ENCODE measurements at regions not wholly inside any gene's neighbourhood (a gene's known extent, or its start where the extent isn't known, plus 50 kb on each side); places are given as distances from the start of the nearest gene placed in this dataset.

DNA sequence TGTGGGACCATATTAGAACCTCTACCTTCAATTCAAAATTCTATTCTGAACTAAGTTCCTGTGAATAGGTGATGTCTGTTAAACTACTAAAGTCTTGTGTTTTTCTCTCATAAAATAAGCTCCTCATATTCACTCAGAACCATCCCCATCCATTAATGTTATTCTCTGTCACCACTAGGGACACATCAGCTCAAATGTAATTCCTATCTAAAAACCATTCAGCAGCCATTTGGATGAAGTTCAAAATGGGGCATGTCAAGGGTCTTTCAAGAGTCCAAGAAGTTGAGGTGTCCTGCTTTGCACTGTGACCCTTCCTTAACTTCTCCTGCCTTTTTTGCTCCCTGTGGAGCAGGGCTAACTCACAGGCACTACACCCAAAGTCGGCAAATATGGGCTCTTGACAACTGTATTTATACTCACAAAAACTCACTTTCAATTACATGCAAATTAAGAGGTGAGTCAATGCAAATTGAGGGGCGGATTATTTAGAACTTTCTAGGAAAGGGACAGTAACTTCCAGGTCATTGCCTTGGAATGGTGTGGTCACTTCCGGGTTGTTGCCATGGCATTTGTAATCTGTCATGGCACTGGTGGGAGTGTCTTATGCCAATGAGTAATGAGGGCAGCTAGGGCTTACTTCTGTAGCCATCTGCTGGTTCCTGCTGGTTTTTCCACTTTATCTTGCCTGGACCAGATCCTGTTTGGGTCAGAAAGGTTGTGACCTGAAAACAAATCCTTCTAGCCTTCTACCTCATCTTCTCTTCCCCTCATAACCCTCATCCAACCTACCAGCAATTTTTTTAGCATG lies 128.2 kb upstream of the COX10 start:
- no peak for DNase-seq

DNA sequence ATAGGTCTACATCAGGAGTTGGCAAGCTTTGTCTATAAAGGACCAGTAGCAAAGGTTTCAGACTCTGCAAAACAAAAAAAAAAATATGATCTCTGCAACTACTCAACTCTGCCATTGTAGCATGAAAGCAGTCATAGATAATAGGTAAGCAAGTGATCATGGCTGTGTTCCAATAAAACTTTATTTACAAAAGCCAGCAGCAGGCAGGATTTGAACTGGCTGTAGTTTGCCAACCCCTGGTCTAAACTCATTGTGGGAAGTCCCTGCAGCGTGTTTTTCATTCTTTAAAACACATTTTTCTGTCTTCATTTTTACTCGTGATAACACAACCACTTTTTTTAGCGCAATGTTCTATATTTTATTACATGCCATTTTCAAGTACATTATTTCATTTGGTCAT lies 127.5 kb upstream of the COX10 start:
- DNase-seq, result no peak

DNA sequence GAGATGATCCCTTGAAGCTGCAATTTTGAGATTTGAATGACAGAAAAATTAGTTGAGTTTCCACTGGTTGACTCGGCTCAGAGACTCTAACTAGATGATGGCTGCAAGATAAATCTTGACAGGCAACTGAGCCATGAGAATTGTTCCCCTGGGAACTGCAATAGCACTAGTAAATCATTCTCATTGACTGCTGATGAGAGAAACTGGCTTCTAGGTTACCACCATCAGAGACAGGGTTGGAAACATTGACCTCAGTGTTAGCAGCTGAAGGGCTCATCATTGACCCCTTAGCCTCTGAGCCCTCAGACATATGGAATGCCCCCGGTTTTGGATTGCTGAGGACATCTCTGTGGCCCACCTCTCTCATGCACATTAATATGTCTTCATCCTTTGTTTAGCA lies 125.4 kb upstream of the COX10 start:
- no peak for DNase-seq

DNA sequence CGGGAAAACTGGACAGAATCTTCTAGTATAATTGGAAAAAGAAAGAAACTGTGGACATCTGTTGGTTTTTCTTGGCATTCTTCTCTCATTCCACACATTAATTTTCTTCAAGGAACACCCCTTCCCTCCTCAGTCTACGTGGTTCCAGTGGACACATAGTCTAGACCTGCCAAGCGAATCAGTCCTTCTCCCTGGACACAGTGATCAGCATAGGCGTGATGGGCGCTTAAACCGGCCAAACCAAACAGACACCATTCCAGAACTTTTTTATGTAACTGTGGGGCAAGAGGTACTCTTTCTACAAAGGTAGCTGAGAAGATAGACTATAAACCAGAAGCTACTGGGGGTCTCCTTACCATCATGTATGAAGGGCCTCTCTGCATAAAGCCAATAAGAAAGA lies 121.8 kb upstream of the COX10 start:
- DNase-seq, result no peak

DNA sequence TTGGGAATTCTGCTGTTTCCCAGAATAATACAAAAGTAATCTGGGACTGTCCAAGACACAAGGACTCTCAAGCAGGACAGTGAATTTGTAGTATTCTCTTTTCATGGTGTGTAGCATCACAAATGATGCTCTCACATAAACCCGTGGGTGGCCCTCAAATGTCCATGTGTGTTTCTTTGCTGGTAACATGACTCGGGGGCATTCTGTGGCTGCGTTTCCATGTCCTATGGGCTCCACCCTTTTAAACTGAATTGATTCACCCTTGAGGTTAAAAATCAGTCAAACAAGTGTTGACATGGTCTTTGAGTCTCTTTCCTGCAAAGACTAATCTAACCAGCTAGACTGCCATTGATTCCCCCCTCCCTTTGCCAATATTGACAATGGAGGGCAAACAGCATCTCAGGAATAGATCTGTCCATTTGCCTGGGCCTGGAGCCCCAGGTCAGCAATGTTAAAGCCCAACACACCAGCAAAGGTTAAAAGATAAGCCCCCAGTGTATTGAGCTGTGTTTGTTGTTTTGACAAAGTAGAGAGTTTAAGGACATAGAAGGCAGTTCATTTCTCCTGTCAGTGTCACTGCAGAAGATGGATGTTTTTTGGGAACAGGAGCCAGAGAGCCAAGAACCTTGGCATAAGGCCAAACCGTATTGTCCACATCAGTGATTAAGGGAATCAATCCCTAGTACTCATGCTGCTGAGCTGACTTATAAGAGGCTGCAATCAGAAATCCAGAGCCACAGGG lies 117.1 kb upstream of the COX10 start:
- no peak for DNase-seq

DNA sequence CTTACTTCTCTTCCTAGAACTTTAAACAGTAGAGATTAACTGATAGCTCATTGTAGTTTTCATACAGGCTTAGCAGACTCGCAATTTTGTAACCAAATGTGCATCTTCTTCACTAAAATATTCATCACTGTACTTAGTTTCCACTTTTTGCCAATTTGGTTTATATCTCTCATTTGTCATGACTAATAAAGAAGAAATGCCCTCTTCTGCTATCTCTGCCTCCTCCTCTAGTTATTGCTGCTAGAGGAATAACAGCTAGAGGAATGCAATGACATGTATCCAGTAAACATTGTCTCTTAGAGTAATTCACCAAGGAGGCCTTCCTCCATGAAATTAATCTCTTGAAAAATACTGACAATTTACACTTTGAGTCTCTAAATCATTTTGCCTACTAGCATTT lies 115.5 kb upstream of the COX10 start:
- no peak for DNase-seq

DNA sequence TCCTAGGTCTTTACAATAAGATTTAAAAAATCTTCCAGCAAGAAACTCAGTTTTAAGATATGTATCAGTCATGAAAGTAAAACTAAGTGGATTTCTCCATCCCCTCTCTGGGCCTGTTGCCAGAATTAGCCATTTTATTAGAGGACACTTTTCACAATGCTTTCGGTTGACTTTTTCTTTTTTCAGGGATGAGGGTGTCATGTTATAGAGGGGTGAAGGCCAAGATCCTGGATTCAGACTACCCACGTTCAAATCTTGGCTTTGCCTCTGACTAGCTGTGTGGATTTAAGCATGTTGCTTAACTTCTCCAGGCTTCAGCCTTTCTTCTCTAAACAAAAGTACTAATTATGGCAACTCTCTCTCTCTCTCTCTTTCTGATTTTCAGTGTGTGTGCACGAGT lies 111.7 kb upstream of the COX10 start:
- DNase-seq, result no peak

DNA sequence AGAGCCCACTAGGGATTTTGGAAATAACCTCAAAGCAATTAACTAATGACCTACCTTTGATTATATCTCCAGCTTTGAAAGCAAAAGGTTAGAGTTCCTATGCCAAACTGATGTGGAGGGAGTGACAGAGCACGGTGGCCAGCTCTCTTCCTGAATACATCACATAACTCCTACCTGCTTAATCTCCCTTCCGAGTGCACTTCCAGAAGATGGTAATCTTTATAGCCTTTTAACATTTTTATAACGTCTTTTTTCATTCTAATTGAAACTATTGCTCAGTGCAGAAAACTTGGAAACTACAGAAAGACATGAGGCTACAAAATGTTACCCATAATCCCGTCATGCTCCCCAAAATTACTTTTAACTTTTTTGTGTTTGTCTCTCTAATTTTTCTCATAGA lies 110.5 kb upstream of the COX10 start:
- DNase-seq, result no peak

DNA sequence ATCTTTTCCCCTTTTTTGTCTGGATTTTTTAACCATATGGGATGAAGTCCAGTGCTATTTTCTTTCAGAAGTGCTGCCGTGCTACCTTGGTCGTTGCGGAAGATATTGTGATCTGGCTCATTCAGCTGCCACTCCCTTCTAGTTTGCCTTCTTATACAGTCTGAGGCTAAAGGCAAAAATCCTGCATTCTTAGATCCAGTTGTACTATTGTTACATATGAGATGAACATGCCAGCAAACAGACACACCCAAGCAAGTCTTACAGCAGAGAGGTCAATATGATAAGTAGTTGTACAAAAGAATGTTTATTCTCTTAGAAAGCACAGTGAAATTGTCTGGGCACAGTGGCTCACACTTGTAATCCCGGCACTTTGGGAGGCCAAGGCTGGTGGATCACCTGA lies 108.0 kb upstream of the COX10 start:
- DNase-seq, result no peak

DNA sequence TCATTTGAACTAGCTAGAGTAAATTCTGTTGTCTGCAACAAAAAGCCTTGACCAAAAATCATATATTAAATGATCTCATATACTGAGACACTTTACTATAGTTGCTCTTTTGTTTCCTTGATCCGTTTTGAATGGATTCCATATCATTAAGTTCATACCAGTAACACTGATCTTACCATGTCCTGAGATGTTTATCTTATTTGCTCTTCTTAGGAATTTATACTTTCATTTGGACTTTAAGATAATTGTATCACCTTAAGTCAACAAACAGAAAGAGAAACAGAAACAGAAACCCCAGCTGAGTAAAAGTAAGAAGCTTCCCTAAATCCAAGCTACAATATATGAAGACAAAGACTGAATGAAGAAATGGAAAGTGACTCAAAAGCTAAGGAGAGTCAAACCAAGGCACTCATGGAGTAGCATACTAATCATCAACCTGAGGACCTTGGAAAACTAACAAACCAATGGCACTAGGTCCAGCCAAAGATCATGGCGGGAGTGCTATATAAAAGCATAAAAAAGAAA lies 106.5 kb upstream of the COX10 start:
- DNase-seq, result no peak

DNA sequence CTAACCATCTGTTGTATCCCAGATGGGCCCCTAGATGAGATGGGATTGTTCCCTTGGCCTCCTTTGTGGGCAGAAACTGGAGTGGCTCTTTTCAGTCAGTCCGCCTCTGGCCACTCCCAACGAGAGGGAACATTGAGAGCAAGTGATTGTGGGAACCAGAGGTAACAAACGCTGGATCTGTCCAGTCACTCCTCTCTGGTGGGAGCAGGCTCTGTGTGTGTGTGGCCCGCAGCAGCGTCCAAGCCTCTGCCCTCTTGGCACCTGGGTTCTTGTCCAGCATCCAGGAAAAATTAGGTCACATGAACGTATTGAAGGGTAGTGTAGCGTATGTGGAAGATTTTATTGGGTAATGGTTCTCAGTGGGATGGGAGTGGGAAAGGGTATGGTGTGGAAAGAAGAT lies 101.9 kb upstream of the COX10 start:
- no peak for DNase-seq

DNA sequence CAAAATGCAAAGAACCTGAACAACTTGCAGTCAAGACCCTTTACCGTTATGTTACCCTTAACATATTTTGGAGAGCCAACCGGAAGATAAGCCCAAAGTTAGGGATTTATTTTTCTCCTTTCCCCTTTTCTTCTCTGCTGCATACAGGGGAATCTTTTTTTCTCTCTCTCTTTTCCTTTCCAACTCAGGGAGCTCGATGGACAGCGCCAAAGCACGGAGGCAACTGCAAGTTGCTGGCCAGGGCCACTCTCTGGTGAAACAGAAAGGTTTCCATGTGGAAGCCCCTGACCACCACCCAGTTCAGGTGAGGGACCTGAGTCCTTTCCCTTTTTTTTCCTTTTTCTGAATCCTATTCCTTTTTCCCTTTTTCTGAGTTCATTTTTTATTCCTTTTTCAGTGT lies 98.8 kb upstream of the COX10 start:
- no peak for DNase-seq

DNA sequence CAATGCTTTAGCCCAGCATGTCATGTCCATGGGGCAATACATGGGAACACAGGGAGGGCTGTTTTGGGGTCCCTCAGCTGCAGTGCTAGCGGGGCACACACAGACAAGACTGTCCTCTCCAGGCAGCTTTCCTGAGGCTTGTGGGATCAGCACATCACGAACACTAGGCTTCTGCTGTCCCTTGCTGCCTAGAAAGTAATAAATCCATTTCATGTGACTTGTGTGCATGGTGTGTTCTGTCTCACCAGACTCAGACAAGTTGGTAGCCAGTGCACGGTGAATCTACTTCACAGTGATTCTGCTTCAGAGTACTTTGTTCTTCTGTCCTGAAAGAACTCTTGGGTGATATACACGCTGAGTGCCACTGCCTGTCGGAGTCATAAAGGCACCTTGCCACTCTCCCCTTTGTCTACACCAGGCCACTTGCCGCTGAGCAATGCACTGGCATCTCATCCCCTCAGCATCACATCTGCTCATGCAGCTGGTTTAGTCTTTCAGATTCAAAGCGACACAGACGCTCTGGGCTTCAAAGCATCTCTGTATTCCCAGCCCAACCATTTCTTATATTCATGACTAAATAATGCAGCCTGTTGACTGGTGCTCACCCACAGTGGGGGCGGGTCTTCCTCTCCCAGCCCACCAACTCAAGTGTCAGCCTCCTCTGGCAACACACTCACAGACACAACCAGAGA lies 95.2 kb upstream of the COX10 start:
- DNase-seq, result no peak

DNA sequence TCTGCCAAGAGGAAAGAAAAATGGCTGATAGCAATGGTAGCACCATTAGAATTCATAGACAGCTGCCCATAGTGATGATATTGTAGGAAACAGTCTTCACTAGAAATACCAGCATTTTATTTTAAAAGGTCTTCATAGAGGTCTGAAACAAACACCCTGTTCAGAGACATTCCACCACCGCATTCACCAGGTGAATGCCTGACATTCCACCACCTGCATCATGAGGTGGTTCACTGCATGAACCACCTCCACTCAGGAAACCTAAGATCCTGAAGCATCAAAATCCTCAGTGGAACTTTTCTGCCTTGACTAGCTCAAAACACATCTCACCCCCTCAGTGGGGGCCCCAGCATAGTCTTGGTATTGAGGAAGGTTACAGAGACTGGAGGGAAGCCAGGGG lies 91.5 kb upstream of the COX10 start:
- DNase-seq, result no peak

DNA sequence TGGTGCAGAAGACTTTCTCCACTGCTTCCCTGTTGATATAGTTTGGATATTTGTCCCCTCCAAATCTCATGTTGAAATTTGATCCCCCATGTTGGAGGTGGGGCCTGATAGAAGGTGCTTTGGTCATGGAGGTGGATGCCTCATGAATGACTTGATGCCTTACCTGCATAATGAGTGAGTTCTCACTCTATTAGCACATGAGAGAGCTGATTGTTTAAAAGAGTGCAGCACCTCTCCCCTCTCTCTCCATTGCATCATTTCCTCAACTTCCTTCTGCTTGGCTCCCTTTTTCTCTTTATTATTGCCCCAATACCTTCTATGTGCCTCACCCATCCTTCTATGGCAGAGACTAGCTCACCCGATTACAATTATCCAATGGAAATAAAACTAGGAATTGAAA lies 90.8 kb upstream of the COX10 start:
- no peak for DNase-seq

DNA sequence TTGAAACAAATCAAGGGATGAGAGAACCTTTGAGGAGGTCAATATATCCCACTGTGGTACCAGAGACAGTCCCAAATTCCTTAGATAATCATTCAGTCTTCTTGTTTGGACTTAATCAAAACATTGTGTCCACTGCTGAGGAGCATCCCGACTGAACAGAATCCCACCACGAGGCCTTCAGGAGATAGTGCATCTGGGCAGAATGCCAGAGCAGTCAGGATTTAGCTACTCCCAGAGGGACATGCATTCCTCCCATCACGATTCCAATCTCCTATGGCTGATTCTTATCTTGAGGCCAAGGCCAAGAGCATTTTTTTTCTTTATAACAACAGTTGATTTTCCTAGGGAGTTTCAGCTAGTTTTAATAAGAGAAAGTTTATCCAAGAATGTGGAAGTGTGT lies 87.4 kb upstream of the COX10 start:
- no peak for DNase-seq

DNA sequence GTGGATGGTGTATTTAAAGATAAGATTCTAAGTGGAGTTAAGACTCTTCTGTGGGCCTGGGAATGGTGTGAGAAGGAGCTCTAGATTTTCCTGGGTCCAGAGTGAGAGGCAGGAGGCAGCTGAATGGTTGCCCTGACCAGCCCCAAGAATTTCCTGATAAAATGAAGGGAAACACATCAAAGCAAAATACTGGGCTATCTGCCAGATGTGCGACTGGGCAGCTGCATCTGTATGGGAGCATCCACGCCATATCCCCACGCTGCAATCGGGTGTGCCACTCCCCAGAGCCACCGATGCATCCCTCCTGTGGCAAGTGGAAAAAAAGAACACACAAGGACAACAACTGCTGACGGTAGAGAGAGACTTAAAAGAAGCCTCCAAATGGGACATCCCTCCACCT lies 84.3 kb upstream of the COX10 start:
- no peak for DNase-seq

DNA sequence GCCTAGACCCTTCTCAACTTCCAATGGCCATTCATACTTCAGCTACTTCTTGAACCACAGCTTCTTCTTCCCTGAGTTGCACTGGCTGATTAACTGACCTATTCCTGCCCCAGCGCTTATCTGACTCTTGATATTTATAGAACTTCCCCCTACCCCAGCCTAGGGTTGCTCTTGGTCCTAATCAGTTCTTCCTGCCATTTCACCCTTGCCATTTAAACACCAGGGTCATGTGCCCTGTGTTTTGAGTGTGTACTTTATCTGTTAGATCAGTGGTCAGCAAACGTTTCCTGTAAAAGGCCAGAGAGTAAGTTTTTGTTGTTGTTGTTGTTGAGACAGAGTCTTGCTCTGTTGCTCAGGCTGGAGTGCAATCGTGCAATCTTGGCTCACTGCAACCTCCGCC lies 82.4 kb upstream of the COX10 start:
- no peak for DNase-seq

DNA sequence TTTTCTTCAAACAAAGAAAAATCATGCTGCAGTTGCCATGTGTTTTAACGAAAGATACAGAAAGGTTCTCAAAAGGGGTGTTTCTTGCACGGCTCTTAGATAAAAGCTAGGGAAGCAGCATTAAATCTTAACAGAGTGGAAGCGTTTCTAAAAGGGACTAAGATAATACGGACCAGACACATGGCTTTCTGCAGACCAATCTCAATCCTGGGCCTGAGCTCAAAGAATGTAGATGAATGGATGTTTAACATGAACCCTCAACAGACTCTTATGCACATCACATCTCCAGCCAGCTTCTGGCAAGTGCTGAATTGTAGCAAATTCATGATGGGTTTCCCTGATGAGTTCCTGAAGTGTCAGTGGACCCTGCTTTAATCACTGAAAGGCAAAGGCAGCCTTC lies 80.2 kb upstream of the COX10 start:
- no peak for DNase-seq

DNA sequence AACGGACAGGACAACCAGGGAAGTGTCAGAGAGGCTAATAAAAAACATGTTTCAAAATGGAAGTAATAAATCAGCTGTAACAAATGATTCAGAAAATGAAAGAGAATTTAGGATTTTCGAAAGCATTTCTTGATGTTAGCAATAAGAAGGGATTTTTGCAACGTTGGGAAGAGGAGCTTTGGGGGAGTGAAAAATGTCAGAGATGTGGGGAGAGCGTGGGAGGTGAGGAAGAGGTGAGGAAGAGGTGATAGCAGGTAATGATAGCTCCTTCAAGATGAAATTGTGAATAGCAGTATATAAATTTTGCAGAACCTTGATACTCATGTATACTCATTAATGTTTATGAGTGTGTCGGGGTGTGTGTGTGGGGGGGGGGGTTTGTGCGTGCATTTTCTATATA lies 76.2 kb upstream of the COX10 start:
- DNase-seq, result no peak

DNA sequence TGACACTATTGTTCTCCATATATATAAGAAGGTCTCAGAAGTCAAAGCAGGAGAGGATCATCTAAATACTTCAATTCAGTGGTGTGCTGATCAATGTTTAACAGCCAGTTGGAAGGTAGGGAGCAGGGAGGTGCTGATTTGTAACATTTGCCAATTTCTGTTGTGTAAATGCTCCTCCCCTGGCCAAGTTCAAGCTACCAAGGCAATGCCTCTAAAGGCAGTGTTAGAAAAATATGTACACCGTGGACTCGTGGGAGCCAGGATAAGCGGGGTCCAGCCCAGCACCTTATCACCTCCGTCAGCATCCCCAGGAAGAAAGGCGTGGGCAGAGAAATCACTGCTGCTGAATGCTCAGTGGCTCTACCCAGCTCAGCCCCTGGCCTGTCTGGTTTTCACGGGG lies 75.3 kb upstream of the COX10 start:
- DNase-seq, result no peak

DNA sequence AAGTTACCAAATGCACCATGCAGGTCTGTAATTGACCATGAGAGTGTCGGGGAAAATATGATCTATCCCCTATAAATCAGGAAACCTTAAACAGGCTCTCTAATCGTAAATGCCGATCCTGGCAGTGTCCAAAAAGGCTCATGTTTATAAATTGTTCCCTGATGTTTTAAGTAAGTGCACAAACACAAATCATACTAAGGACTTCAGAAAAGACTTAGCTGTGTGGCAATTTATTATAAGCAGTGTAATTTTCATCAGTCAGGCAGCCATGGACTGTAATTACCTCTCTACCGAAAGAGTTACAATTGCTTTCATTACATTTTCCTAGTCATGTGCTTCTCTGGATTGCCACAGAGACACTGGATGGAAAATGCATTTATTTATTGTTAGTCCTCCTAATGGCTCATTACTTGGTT lies 73.4 kb upstream of the COX10 start:
- no peak for DNase-seq

DNA sequence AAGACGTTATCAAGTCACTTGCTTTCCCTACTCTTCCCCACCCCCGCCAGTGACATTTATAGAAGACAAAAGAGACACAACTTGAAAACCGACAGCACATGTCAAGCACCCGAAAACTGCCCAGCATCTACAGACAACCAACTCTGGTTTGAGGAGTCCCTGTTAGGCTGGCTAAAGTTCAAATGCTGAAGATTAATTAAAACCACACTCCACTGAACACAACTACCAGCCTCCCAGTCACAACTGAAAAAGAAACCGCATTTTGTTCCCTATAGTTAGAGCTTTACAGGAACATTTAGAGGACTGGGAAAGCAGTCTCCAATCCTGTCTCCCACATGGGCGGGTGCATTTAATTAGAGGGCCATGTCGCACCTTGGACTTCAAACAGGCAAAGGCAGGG lies 73.0 kb upstream of the COX10 start:
- no peak for DNase-seq

DNA sequence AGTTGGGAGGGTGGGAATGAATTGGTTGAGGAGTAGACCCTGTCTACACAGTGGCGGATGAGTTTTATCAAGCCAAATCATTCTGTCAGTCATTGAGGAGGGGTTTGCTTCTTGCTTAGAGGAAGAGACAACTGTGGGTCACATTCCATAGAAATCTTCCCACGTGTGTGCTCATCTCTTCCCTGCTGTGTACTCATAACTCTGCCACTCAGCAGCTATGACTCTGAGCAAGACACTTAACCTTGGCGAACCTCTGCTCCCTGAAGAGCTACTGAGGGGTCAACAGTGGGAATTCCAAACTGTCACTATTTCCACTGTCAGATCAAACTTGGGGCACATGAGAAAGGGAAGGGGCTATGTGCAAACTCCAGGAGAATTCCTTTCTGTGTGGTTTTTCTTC lies 72.6 kb upstream of the COX10 start:
- no peak for DNase-seq

Data from activated T-cell treated with anti-CD3 and anti-CD28 coated beads, Interleukin-2, amount 50 U/mL, for 48 hours (primary cell).